ENCODE measurements at regions not wholly inside any gene's neighbourhood (a gene's known extent, or its start where the extent isn't known, plus 50 kb on each side); places are given as distances from the start of the nearest gene placed in this dataset.
A peak's percentile ranks its signal among the peaks of the same experiment; 100 is the strongest.
"Not testable (repeated sequence)": the region's sequence is repeated elsewhere in the genome, so short reads cannot be mapped to it uniquely, and the experiment has no call there.

- no peak for DNase-seq
These were observed 173.1 kb upstream of the MALRD1 start for GRCh38 chr10:18875477-18875876.

- DNase-seq = no peak
These were observed 169.3 kb upstream of the MALRD1 start for GRCh38 chr10:18879284-18879683.

- no peak for DNase-seq
These were observed 168.1 kb upstream of the MALRD1 start for GRCh38 chr10:18880530-18880929.

- DNase-seq = no peak
These were observed 162.5 kb upstream of the MALRD1 start for GRCh38 chr10:18886102-18886501.

- DNase-seq = no peak
These were observed 142.0 kb upstream of the MALRD1 start for GRCh38 chr10:18906636-18907035.

- not testable (repeated sequence) for DNase-seq
These were observed 131.2 kb upstream of the MALRD1 start for GRCh38 chr10:18917431-18917830.

GRCh38 chr10:18918532-18918931 lies 130.1 kb upstream of the MALRD1 start:
- peak; percentile 41 for DNase-seq

- DNase-seq = no peak
These were observed 99.2 kb upstream of the MALRD1 start for GRCh38 chr10:18949391-18949790.

- DNase-seq = not testable (repeated sequence)
These were observed 97.4 kb upstream of the MALRD1 start for GRCh38 chr10:18951072-18951823.

GRCh38 chr10:18955061-18955460 lies 93.5 kb upstream of the MALRD1 start:
- no peak for DNase-seq

- DNase-seq = no peak
These were observed 89.2 kb upstream of the MALRD1 start for GRCh38 chr10:18959369-18959768.

- DNase-seq = no peak
These were observed 88.0 kb upstream of the MALRD1 start for GRCh38 chr10:18960466-18961079.

GRCh38 chr10:18968159-18968558 lies 80.4 kb upstream of the MALRD1 start:
- no peak for DNase-seq

GRCh38 chr10:18976696-18977251 lies 71.8 kb upstream of the MALRD1 start:
- DNase-seq = no peak

- no peak for DNase-seq
These were observed 68.4 kb upstream of the MALRD1 start for GRCh38 chr10:18980089-18980629.

- no peak for DNase-seq
These were observed 64.1 kb upstream of the MALRD1 start for GRCh38 chr10:18984531-18984930.

- DNase-seq = no peak
These were observed 60.3 kb upstream of the MALRD1 start for GRCh38 chr10:18988338-18988737.

Measured in T1000 (cell line).